HG03442 (cell line): ENCODE measurements at regions not wholly inside any gene's neighbourhood (a gene's known extent, or its start where the extent isn't known, plus 50 kb on each side); places are given as distances from the start of the nearest gene placed in this dataset.
"Not testable (repeated sequence)": the region's sequence is repeated elsewhere in the genome, so short reads cannot be mapped to it uniquely, and the experiment has no call there.

Experiments used
- ATAC-seq: cut with Tn5 transposase; IDR thresholded peaks from one replicate; pipeline ENCODE4 v1.9.1; 2021; ENCODE audit warnings: mild to moderate bottlenecking, moderate library complexity; ENCODE audit not compliant: unreplicated experiment

GRCh38 chr12:131192951-131193350, 239.2 kb downstream of the ADGRD1 start:
- ATAC-seq = no peak

DNA sequence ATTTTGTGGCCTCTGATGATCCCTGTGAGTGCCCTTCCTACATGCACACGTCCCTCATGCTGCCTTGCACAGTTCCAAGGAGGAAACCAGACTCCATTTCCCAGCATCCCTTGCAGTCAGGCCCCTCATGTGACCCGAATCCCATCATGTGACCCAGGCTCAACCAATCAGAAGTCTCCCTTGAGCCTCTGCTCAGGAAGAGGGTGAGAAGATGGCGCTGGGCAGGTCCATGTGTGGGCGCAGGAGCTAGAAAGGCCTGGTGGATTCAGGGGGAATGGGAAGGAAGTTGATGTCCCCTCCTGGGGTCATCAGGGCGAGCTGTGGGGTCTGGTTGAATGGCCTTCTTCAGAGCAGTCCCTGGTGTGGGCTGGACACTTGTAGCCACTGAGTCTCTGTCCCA, 240.5 kb downstream of the ADGRD1 start:
- no peak for ATAC-seq

- no peak for ATAC-seq
These were observed 242.1 kb downstream of the ADGRD1 start for GRCh38 chr12:131195796-131196195.

- ATAC-seq = no peak
These were observed 242.5 kb downstream of the ADGRD1 start for GRCh38 chr12:131196220-131196619.

DNA sequence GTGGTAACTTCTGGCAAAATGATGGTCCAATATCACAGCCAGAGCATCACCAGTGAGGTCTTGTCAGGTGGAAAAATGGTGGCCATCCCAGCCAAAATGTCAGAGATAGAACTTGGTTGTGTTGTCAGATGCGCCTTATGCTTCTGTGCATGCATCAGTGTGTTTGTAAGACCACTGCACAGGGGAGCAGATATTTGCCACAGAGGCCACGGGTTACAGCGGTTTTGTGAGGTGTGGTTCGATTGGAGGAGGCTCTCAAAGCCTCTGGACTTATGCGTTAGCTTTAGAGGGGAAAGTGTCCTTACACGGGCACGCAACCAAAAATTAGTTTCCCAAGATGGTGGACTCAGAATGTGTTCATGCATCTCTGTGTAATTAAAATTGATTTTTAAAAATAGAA, 243.8 kb downstream of the ADGRD1 start:
- ATAC-seq = no peak

- no peak for ATAC-seq
These were observed 245.5 kb downstream of the ADGRD1 start for GRCh38 chr12:131199221-131199620.

DNA sequence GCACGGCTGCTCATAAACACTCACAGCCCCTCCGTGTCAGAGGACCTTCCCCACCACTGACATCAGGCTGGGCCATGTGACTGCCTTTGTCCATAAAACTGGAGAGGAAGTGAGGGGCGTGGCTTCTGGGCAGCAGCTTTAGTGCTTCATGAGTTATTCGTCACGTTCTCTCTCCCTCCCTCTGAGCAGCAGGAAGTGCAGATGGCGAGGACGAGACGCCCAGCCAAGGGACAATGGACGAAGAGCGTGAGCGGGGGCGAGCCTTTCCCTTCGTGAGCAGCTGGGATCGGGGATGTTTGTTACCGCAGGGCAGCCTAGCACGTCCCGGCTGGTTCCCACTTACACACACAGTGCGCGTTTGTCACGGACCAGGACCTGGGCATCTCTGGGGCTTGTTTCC, 248.2 kb downstream of the ADGRD1 start:
- not testable (repeated sequence) for ATAC-seq

DNA sequence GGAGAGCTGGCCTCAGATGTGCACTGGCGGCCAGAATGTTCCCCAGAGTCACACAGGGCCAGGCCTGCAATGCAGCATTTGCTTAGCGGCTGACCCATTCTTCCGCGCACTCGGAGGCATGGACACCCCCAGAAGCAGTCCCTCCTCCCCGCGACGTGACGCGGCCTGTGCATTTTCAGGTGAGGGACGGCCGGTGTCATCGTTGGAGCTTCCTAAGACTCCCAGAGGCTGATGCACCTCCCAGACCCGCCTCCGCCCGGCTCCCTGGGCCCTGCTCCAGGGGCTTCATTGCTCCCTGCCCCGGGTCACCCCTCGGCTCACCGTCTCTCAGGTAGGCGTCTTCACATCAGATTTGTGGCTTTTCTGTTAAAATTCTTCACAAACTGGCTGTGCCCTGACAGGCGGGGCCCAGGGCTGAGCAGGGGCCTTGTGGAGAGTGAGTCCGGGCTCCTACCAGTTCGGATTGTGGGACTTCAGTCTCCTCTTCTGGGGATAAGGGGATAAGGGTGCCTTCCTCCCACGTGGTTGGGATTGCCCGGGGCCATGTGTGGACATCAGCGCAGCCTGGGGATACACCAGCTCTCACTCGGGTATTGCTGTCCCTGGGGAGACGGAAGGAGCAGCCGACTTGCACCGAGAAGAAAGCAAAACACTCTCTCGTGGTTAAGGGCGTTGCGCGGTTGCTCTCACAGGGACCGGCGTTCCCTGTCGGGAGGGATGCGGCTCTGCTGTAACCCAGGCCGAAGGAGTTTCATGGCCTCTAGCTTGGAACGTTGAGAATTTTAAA, 249.1 kb downstream of the ADGRD1 start:
- no peak for ATAC-seq

GRCh38 chr12:131203666-131204415, 250.1 kb downstream of the ADGRD1 start:
- ATAC-seq = no peak

GRCh38 chr12:131204416-131205274, 250.9 kb downstream of the ADGRD1 start:
- no peak for ATAC-seq

- ATAC-seq = not testable (repeated sequence)
These were observed 251.7 kb downstream of the ADGRD1 start for GRCh38 chr12:131205275-131205933.

- ATAC-seq = not testable (repeated sequence)
These were observed 253.1 kb downstream of the ADGRD1 start for GRCh38 chr12:131206630-131207299.

GRCh38 chr12:131207300-131207660, 253.6 kb downstream of the ADGRD1 start:
- ATAC-seq = not testable (repeated sequence)

DNA sequence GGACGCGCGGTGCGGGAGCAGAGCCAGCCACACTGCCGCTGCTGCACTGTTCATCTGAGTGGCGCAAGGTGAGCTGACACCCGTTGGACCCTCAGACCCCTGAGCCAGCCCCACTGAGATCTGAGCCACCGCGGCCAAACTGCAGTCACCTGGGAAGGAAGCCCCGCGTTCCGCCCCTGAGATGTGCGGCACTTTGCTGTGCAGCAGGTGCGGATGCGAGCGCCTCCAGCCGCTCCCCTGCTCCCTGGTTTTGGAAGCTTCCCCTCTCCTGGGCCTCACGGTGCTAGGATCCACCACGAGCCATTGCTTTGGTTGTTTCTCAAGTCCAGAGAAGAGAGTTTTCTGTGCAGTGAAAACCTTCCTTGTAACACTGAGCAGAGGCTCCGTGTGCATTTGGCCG, 254.1 kb downstream of the ADGRD1 start:
- ATAC-seq = not testable (repeated sequence)

- no peak for ATAC-seq
These were observed 254.7 kb downstream of the ADGRD1 start for GRCh38 chr12:131208425-131208824.

DNA sequence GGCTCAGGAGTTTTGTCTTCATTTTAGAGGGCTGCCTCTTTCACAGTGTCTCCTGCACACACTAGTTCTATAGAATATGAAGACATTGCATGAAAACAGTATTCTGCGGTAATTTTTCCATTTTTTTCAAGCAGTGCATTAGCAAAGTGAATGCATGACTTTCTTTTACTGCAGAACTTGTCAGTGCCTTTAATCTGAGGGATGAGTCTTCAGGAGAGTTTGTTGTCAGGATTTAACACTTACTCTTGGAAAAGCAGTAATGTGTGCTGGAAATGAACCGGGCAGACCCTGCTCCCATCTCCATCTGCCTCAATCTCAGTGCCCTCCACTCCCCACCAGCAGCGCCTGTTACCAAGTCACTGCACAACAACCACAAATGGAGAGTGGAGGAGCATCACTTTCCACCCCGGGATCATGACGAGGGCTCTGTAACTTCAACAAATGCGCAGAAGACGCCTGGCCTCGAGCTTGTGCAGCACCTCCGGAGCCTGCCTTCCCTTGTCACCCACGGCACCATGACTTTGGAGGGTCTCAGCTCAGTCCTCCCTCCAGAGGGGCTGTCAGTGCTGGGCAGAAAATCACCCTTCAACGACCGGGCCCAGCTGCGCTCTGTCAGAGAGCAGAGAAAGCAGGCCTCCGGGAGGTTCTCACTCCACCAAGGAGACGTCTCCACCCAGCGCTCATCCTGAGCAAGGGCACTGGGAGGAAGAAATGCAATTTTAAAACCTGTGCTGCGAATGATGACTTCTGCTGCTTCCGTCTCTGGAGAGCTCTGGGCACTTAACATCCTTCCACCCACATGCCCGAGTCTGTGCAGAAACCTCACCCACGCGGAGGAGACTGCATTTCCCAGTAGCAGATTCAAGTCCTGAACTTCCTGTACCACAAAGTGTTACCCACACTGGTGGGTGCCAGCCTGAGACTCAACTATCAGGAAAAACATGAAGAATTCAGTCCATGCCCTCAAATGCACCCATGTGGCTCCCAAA, 255.7 kb downstream of the ADGRD1 start:
- ATAC-seq = no peak

GRCh38 chr12:131210506-131211339, 257.0 kb downstream of the ADGRD1 start:
- no peak for ATAC-seq

- ATAC-seq = no peak
These were observed 257.7 kb downstream of the ADGRD1 start for GRCh38 chr12:131211340-131211938.
